Rectal smooth muscle tissue (tissue), 1 donor: ENCODE measurements at regions not wholly inside any gene's neighbourhood (a gene's known extent, or its start where the extent isn't known, plus 50 kb on each side); places are given as distances from the start of the nearest gene placed in this dataset.

Experiments
- H3K27ac ChIP-seq: one replicate; pipeline ENCODE4 v1.7.0; 2013; ENCODE audit warnings: low read depth, low read length, inconsistent platforms
- H3K27me3 ChIP-seq: one replicate; pipeline ENCODE4 v1.7.0; 2013; ENCODE audit warnings: low read length; ENCODE audit not compliant: control insufficient read depth, insufficient read depth
- H3K36me3 ChIP-seq: one replicate; pipeline ENCODE4 v1.7.0; 2013; ENCODE audit warnings: low read length; ENCODE audit not compliant: control insufficient read depth, insufficient read depth
- H3K4me1 ChIP-seq: one replicate; pipeline ENCODE4 v1.7.0; 2013; ENCODE audit warnings: low read length; ENCODE audit not compliant: control insufficient read depth, insufficient read depth
- H3K4me3 ChIP-seq: one replicate; pipeline ENCODE4 v1.7.0; 2013; ENCODE audit warnings: low read length
- H3K9ac ChIP-seq: one replicate; pipeline ENCODE4 v1.7.0; 2013; ENCODE audit warnings: low read length

GRCh38 chr2:177024765-177025164 is 187.8 kb upstream of the HNRNPA3 start:
- Histone ChIP-seq H3K27ac (no peak overlapping the region), H3K27me3 (no peaks in the 10 kb centered on the region), H3K4me1 (peaks cover 7% of the 10 kb centered on the region), H3K36me3 (no peaks in the 10 kb centered on the region), H3K9ac (no peak overlapping the region), H3K4me3 (no peak overlapping the region)

DNA sequence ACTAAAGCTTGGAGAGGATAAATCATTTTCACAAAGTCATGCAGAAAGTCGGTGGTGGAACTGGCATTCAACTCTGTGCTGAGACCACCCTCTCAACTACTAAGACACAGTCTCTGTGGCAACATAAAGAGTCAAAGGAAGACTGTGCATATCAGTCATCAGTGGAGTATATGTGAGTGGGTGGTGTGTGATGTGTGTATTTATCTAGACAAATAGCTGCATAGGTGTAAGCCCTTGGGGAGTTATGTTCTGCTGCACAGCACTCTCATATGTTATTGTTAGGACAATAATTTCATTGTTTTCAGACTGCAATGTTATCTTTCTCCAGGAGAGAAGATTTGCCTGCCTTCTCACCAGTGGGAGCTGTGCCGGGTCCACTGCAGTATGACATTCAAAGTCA is 186.3 kb upstream of the HNRNPA3 start:
- H3K9ac ChIP-seq, result no peak overlapping the region
- H3K36me3 ChIP-seq, result no peaks in the 10 kb centered on the region
- H3K27ac ChIP-seq, result no peak overlapping the region
- H3K27me3 ChIP-seq, result no peaks in the 10 kb centered on the region
- H3K4me3 ChIP-seq, result no peak overlapping the region
- H3K4me1 ChIP-seq, result peaks cover 7% of the 10 kb centered on the region

DNA sequence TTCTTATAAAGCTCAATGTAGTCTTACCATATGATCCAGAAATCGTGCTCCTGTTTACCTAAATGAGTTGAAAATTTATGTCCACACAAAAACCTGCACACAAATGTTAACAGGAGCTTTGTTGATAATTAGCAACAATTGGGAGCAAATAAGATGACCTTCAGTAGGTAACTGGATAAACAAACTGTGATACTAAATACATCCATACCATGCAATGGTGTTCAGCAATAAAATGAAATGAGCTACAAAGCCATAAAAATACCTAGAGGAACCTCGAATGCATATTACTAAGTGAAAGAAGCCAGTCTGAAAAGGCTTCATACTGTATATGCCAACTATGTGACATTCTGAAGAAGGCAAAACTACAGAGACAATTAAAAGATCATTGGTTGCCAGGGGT is 185.6 kb upstream of the HNRNPA3 start:
- H3K4me1 ChIP-seq, result peaks cover 11% of the 10 kb centered on the region
- H3K4me3 ChIP-seq, result no peak overlapping the region
- no peak overlapping the region for H3K27ac ChIP-seq
- no peaks in the 10 kb centered on the region for H3K36me3 ChIP-seq
- no peaks in the 10 kb centered on the region for H3K27me3 ChIP-seq
- no peak overlapping the region for H3K9ac ChIP-seq

DNA sequence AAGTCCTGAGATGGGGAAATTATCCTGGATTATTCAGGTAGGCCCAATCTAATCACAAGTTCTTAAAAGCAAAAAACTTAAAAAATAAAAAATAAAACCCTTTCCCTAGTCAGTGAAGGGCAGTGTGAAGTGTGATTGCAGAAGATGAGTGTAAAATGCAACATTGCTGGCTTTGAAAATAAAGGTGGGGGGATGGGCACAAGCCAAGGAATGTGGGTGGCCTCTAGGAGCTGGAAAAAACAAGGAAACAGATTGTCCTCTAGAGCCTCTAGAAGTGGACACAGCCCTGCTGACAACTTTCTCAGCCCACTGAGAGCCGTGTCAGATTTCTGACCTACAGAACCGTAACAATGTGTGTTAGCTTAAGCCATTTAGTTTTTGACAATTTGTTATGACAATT is 184.3 kb upstream of the HNRNPA3 start:
- no peaks in the 10 kb centered on the region for H3K36me3 ChIP-seq
- no peak overlapping the region for H3K4me3 ChIP-seq
- H3K27me3 ChIP-seq, result no peaks in the 10 kb centered on the region
- peaks cover 11% of the 10 kb centered on the region for H3K4me1 ChIP-seq
- no peak overlapping the region for H3K9ac ChIP-seq
- H3K27ac ChIP-seq, result no peak overlapping the region

DNA sequence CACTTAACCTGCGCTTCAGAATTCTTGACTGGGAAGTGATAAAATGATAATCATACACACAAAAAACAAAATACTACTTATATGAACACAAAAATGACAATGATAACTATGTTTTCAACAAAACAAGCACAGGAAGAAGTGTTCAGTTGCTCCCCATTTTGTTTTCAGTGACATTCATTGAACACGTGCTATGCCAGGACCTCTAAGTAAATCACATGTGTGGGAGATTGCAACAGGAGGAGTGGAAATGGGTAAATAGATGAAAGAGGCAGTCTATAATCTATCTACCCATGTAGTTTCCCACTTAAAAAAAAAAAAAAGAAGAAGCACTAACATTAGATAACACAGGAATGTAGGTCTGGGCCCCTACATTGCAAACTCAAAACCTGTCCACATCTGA is 183.5 kb upstream of the HNRNPA3 start:
- H3K4me3 ChIP-seq, result no peak overlapping the region
- no peaks in the 10 kb centered on the region for H3K36me3 ChIP-seq
- H3K9ac ChIP-seq, result no peak overlapping the region
- no peak overlapping the region for H3K27ac ChIP-seq
- H3K27me3 ChIP-seq, result no peaks in the 10 kb centered on the region
- H3K4me1 ChIP-seq, result peaks cover 11% of the 10 kb centered on the region

GRCh38 chr2:177029501-177029900 is 183.1 kb upstream of the HNRNPA3 start:
- no peak overlapping the region for H3K4me3 ChIP-seq
- H3K9ac ChIP-seq, result no peak overlapping the region
- H3K27ac ChIP-seq, result no peak overlapping the region
- no peaks in the 10 kb centered on the region for H3K27me3 ChIP-seq
- H3K4me1 ChIP-seq, result peaks cover 11% of the 10 kb centered on the region
- no peaks in the 10 kb centered on the region for H3K36me3 ChIP-seq

- H3K4me3 ChIP-seq, result no peak overlapping the region
- H3K36me3 ChIP-seq, result no peaks in the 10 kb centered on the region
- H3K9ac ChIP-seq, result no peak overlapping the region
- H3K27me3 ChIP-seq, result no peaks in the 10 kb centered on the region
- no peak overlapping the region for H3K27ac ChIP-seq
- H3K4me1 ChIP-seq, result peaks cover 11% of the 10 kb centered on the region
Observed at GRCh38 chr2:177029901-177030300, 182.7 kb upstream of the HNRNPA3 start.

GRCh38 chr2:177030451-177031105 is 182.0 kb upstream of the HNRNPA3 start:
- Histone ChIP-seq H3K27ac (no peak overlapping the region), H3K36me3 (no peaks in the 10 kb centered on the region), H3K27me3 (no peaks in the 10 kb centered on the region), H3K4me3 (no peak overlapping the region), H3K9ac (no peak overlapping the region), H3K4me1 (peaks cover 11% of the 10 kb centered on the region)

GRCh38 chr2:177031438-177032180 is 181.0 kb upstream of the HNRNPA3 start:
- Histone ChIP-seq H3K9ac (no peak overlapping the region), H3K36me3 (no peaks in the 10 kb centered on the region), H3K4me1 (peaks cover 8% of the 10 kb centered on the region), H3K27me3 (no peaks in the 10 kb centered on the region), H3K4me3 (no peak overlapping the region), H3K27ac (no peak overlapping the region)

- peaks cover under 1% of the 10 kb centered on the region for H3K4me1 ChIP-seq
- H3K36me3 ChIP-seq, result no peaks in the 10 kb centered on the region
- H3K27me3 ChIP-seq, result no peaks in the 10 kb centered on the region
- H3K4me3 ChIP-seq, result no peak overlapping the region
- H3K9ac ChIP-seq, result no peak overlapping the region
- H3K27ac ChIP-seq, result no peak overlapping the region
Observed at GRCh38 chr2:177036747-177037146, 175.8 kb upstream of the HNRNPA3 start.

DNA sequence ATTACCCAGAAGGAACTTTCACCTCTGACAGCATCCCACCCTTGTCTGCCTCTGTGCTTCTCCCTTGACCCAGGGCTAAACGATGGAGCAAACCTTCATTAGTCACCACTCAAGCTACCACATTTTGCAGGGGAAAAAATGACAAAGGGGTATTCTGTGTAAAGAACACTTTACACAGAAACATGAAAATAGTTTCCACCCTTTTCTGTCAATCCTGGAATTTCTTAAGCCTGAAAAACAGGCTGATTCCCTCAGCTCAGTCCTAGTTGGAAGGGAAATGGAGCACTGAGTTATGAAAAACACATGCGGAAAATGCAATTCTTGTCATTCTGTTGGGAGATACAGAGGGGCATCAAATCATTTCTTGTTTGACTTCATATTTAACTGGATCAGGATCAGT is 175.0 kb upstream of the HNRNPA3 start:
- Histone ChIP-seq H3K36me3 (no peaks in the 10 kb centered on the region), H3K4me3 (no peak overlapping the region), H3K4me1 (no peaks in the 10 kb centered on the region), H3K9ac (no peak overlapping the region), H3K27me3 (no peaks in the 10 kb centered on the region), H3K27ac (no peak overlapping the region)

GRCh38 chr2:177038787-177039484 is 173.7 kb upstream of the HNRNPA3 start:
- H3K27me3 ChIP-seq, result no peaks in the 10 kb centered on the region
- no peak overlapping the region for H3K4me3 ChIP-seq
- H3K27ac ChIP-seq, result no peak overlapping the region
- H3K4me1 ChIP-seq, result no peaks in the 10 kb centered on the region
- H3K9ac ChIP-seq, result no peak overlapping the region
- H3K36me3 ChIP-seq, result no peaks in the 10 kb centered on the region
